SK-N-SH (cell line): ENCODE measurements at regions not wholly inside any gene's neighbourhood (a gene's known extent, or its start where the extent isn't known, plus 50 kb on each side); places are given as distances from the start of the nearest gene placed in this dataset.

Source experiments
- CTCF ChIA-PET: fragments of 300-600, 350-600 bp; formaldehyde crosslinking; extraction: SDS; loops from one replicate; lab custom pipeline; 2021; lab: Yijun Ruan, JAX
- POLR2A ChIA-PET: fragments of 350-600 bp; sonication (Branson Sonifier 250); formaldehyde crosslinking; extraction: SDS; loops from one replicate; lab custom pipeline; 2020; ENCODE audit warnings: antibody characterized with exemption, inconsistent platforms; lab: Yijun Ruan, JAX
- DNase-seq: peaks from one replicate; pipeline ENCODE4 v3.0.0; 2012
- H2AFZ ChIP-seq: fragments of 200-600 bp; sonication (generic); 2 replicates; pipeline ENCODE4 v1.8.1; 2016; ENCODE audit warnings: antibody characterized with exemption, mild to moderate bottlenecking, low read depth
- H3F3A ChIP-seq: fragments of 200-600 bp; sonication (generic); replicated peaks from 2 replicates; pipeline ENCODE3; 2016; ENCODE audit warnings: antibody characterized with exemption, mild to moderate bottlenecking; ENCODE audit not compliant: insufficient read depth
- H3K27ac ChIP-seq, 2 experiments: fragments of 200-500 bp in 1 of 2; fragments of 200-600 bp in 1 of 2; sonication (Bioruptor generic) in 1 of 2; sonication (generic), shearing (Covaris generic) in 1 of 2; 2 replicates each; pipeline versions ENCODE4 v1.5.1 to v1.6.1; 2014 to 2016; ENCODE audit warnings: low read depth in 2 of 2, inconsistent platforms in 1 of 2, low read length in 1 of 2, mild to moderate bottlenecking in 1 of 2, mixed read lengths in 1 of 2
- H3K27me3 ChIP-seq: fragments of 200-600 bp; sonication (generic), shearing (Covaris generic); 2 replicates; pipeline ENCODE4 v1.6.1; 2016; ENCODE audit warnings: mixed run types; ENCODE audit not compliant: insufficient read depth
- H3K36me3 ChIP-seq, 2 experiments: fragments of 200-500 bp in 1 of 2; fragments of 200-600 bp in 1 of 2; sonication (Bioruptor generic) in 1 of 2; sonication (generic) in 1 of 2; replicated peaks in 1 of 2; 2 replicates each; pipeline versions ENCODE3 to v1.5.1; 2014 to 2016; ENCODE audit warnings: low read length in 1 of 2, mild to moderate bottlenecking in 1 of 2; ENCODE audit not compliant: insufficient read depth in 2 of 2, control insufficient read depth in 1 of 2
- H3K4me1 ChIP-seq, 2 experiments: fragments of 200-500 bp in 1 of 2; fragments of 200-600 bp in 1 of 2; sonication (Bioruptor generic) in 1 of 2; sonication (generic), shearing (Covaris generic) in 1 of 2; 2 replicates each; pipeline versions ENCODE4 v1.5.1 to v1.6.1; 2014 to 2016; ENCODE audit warnings: low read depth in 1 of 2, low read length in 1 of 2, mixed run types in 1 of 2; ENCODE audit not compliant: insufficient read depth in 2 of 2, control insufficient read depth in 1 of 2
- H3K4me2 ChIP-seq: fragments of 200-600 bp; sonication (generic), shearing (Covaris generic); 2 replicates; pipeline ENCODE4 v1.6.1; 2017; ENCODE audit warnings: mixed run types
- H3K4me3 ChIP-seq, 2 experiments: fragments of 200-500 bp in 1 of 2; fragments of 200-600 bp in 1 of 2; sonication (Bioruptor generic) in 1 of 2; sonication (generic), shearing (Covaris generic) in 1 of 2; 2 replicates each; pipeline versions ENCODE4 v1.5.1 to v1.8.1; 2014 to 2016; ENCODE audit warnings: low read depth in 2 of 2, inconsistent platforms in 1 of 2, low read length in 1 of 2, mild to moderate bottlenecking in 1 of 2, mixed read lengths in 1 of 2, moderate library complexity in 1 of 2
- H3K79me2 ChIP-seq: fragments of 200-600 bp; sonication (generic); 2 replicates; pipeline ENCODE4 v1.8.1; 2017; ENCODE audit warnings: mild to moderate bottlenecking; ENCODE audit not compliant: insufficient read depth
- H3K9ac ChIP-seq: fragments of 200-600 bp; sonication (generic); 2 replicates; pipeline ENCODE4 v1.6.1; 2017; ENCODE audit warnings: mixed run types
- H3K9me2 ChIP-seq: fragments of 200-600 bp; sonication (generic); 2 replicates; pipeline ENCODE4 v1.6.1; 2017; ENCODE audit warnings: mixed run types
- H3K9me3 ChIP-seq: fragments of 200-600 bp; sonication (generic); 2 replicates; pipeline ENCODE4 v1.6.1; 2017; ENCODE audit warnings: mixed run types, mild to moderate bottlenecking, moderate library complexity
- H4K20me1 ChIP-seq: fragments of 200-600 bp; sonication (generic); 2 replicates; pipeline ENCODE4 v1.6.1; 2017; ENCODE audit warnings: mild to moderate bottlenecking, mixed run types; ENCODE audit not compliant: insufficient read depth
- CTCF ChIP-seq: fragments of 200-600 bp; sonication (generic); IDR thresholded peaks from 2 replicates; pipeline ENCODE4 v1.6.1; 2017; ENCODE audit warnings: antibody characterized with exemption, mild to moderate bottlenecking, moderate library complexity
- EP300 ChIP-seq, 2 experiments: IDR thresholded peaks; 2 replicates each; pipeline versions ENCODE4 v1.4.0 to v1.6.1; 2012; ENCODE audit warnings: borderline replicate concordance in 1 of 2, low read depth in 1 of 2, low read length in 1 of 2
- MAX ChIP-seq: IDR thresholded peaks from 2 replicates; pipeline ENCODE4 v1.4.0; 2012; ENCODE audit warnings: low read depth
- REST ChIP-seq: IDR thresholded peaks from 2 replicates; pipeline ENCODE4 v1.6.1; 2012; ENCODE audit warnings: mild to moderate bottlenecking, low read depth, low read length, moderate library complexity
- RXRA ChIP-seq: IDR thresholded peaks from 2 replicates; pipeline ENCODE4 v1.4.0; 2012; ENCODE audit warnings: low read depth, mild to moderate bottlenecking, borderline replicate concordance
- TEAD4 ChIP-seq: IDR thresholded peaks from 2 replicates; pipeline ENCODE4 v1.4.0; 2012; ENCODE audit warnings: mild to moderate bottlenecking, borderline replicate concordance; ENCODE audit not compliant: insufficient read depth
- WGBS: methylation state at CpG from one replicate; pipeline ENCODE4 v1.1.6; 2017; ENCODE audit warnings: low lambda C conversion rate; 5-methylcytosine and 5-hydroxymethylcytosine counted together

- H3K9ac ChIP-seq, result no peak overlapping the region
- TF ChIP-seq EP300 (IDR thresholded peaks at IDR 0.05; ENCODE audit: borderline replicate concordance in 1 of 2, low read depth in 1 of 2, low read length in 1 of 2) (no peak), CTCF (peak; percentile 38)
- peak; percentile 10 for DNase-seq
- H3K9me2 ChIP-seq, result no peaks in the 10 kb centered on the region
- no peaks in the 10 kb centered on the region for H3K79me2 ChIP-seq
- no peaks in the 10 kb centered on the region for H3K9me3 ChIP-seq
- H3F3A ChIP-seq, result no peaks in the 10 kb centered on the region
- H3K4me3 ChIP-seq, result no peak overlapping the region
- ChIA-PET POLR2A (interaction anchor here (0.6 kb wide), 1 partner anchor 445 kb away, joined by 3 read pairs; no protein-coding TSS in a partner anchor), CTCF (interaction anchor here (1.1 to 1.6 kb wide), 3 partner anchors 10 to 194 kb away, joined by 3 to 9 read pairs (median 3); no protein-coding TSS in a partner anchor)
- 0% methylated on average over 1 of the region's 1 CpG for WGBS
- H3K27ac ChIP-seq, result no peak overlapping the region
- H4K20me1 ChIP-seq, result no peaks in the 10 kb centered on the region
- no peaks in the 10 kb centered on the region for H3K4me1 ChIP-seq
- no peaks in the 10 kb centered on the region for H3K36me3 ChIP-seq
- no peak overlapping the region for H2AFZ ChIP-seq
- no peak overlapping the region for H3K4me2 ChIP-seq
- peaks cover 21% of the 10 kb centered on the region; the same call in 1 of the 2 replicates for H3K27me3 ChIP-seq
These were observed 130.5 kb downstream of the FOXB1 start for GRCh38 chr15:60134609-60135008.

- no peak for DNase-seq
- Histone ChIP-seq H3K27me3 (peaks cover 21% of the 10 kb centered on the region; the same call in 1 of the 2 replicates), H3K4me1 (no peaks in the 10 kb centered on the region), H3K9me2 (no peaks in the 10 kb centered on the region), H3K9ac (no peak overlapping the region)
- no peak for TF ChIP-seq REST
- no peak for TF ChIP-seq RXRA
- TF ChIP-seq TEAD4, result no peak
- no peak for TF ChIP-seq MAX
- TF ChIP-seq, all 33 proteins: peak for 0
- H3K36me3 ChIP-seq, result no peaks in the 10 kb centered on the region
- no peaks in the 10 kb centered on the region for H3F3A ChIP-seq
- H3K4me3 ChIP-seq, result no peak overlapping the region
- POLR2A ChIA-PET, result no interaction called here
- 0% methylated on average over 2 of the region's 2 CpGs for WGBS
- H4K20me1 ChIP-seq, result no peaks in the 10 kb centered on the region
- CTCF ChIA-PET, result interaction anchor here (2.3 kb wide), 1 partner anchor 411 kb away, joined by 7 read pairs; no protein-coding TSS in a partner anchor
- no peak overlapping the region for H2AFZ ChIP-seq
- no peaks in the 10 kb centered on the region for H3K9me3 ChIP-seq
- H3K4me2 ChIP-seq, result no peak overlapping the region
- H3K79me2 ChIP-seq, result no peaks in the 10 kb centered on the region
- no peak overlapping the region for H3K27ac ChIP-seq
These were observed 131.8 kb downstream of the FOXB1 start for GRCh38 chr15:60135961-60136360.
